Small intestine (tissue), 7 donors: ENCODE measurements at regions not wholly inside any gene's neighbourhood (a gene's known extent, or its start where the extent isn't known, plus 50 kb on each side); places are given as distances from the start of the nearest gene placed in this dataset.

Source experiments
- DNase-seq, 2 donors: peaks; one replicate each; pipeline versions ENCODE4 v3.0.0 to v3.0.0-alpha.2; 2013
- FAIRE-seq: peaks from 2 replicates; lab custom pipeline; 2012; peaks lifted over from hg19 to GRCh38; lab: Jason Lieb, UNC
- H3K27ac ChIP-seq, 3 donors: one replicate each; pipeline ENCODE4 v1.5.1; 2013; ENCODE audit warnings: low read length in 2 of 3, mild to moderate bottlenecking in 2 of 3, control low read depth in 1 of 3, inconsistent platforms in 1 of 3, low read depth in 1 of 3, moderate library complexity in 1 of 3
- H3K27me3 ChIP-seq, 3 donors: one replicate each; pipeline ENCODE4 v1.6.1; 2013; ENCODE audit warnings: low read length in 3 of 3, inconsistent platforms in 1 of 3; ENCODE audit not compliant: control insufficient read depth in 3 of 3, insufficient read depth in 3 of 3
- H3K36me3 ChIP-seq, 3 donors: one replicate each; pipeline ENCODE4 v1.6.1; 2013; ENCODE audit warnings: low read length in 3 of 3, inconsistent platforms in 1 of 3, low read depth in 1 of 3, mild to moderate bottlenecking in 1 of 3, moderate library complexity in 1 of 3; ENCODE audit not compliant: control insufficient read depth in 3 of 3, insufficient read depth in 2 of 3
- H3K4me1 ChIP-seq, 3 donors: one replicate each; pipeline ENCODE4 v1.6.1; 2013; ENCODE audit warnings: low read length in 2 of 3, inconsistent platforms in 1 of 3, low read depth in 1 of 3, mild to moderate bottlenecking in 1 of 3, moderate library complexity in 1 of 3; ENCODE audit not compliant: control insufficient read depth in 3 of 3, insufficient read depth in 2 of 3
- H3K4me3 ChIP-seq, 3 donors: one replicate each; pipeline ENCODE4 v1.5.1; 2013; ENCODE audit warnings: low read length in 3 of 3, control low read depth in 1 of 3, inconsistent platforms in 1 of 3, low read depth in 1 of 3, mild to moderate bottlenecking in 1 of 3, moderate library complexity in 1 of 3
- H3K9me3 ChIP-seq, 2 donors: one replicate each; pipeline ENCODE4 v1.6.1; 2013; ENCODE audit warnings: low read depth in 1 of 2, low read length in 1 of 2; ENCODE audit not compliant: control insufficient read depth in 2 of 2, insufficient read depth in 1 of 2
- WGBS, 3 donors: extraction: QIAGEN DNeasy Blood & Tissue Kit; methylation state at CpG; one replicate each; pipeline ENCODE4 v1.1.7; 2013; 5-methylcytosine and 5-hydroxymethylcytosine counted together
- donor health status: healthy with polysubstance abuse.
- donor health status: control.
- donor health status: control.
- donor health status: Bipolar disorder and iron deficiency.
- donor health status: healthy.

DNA sequence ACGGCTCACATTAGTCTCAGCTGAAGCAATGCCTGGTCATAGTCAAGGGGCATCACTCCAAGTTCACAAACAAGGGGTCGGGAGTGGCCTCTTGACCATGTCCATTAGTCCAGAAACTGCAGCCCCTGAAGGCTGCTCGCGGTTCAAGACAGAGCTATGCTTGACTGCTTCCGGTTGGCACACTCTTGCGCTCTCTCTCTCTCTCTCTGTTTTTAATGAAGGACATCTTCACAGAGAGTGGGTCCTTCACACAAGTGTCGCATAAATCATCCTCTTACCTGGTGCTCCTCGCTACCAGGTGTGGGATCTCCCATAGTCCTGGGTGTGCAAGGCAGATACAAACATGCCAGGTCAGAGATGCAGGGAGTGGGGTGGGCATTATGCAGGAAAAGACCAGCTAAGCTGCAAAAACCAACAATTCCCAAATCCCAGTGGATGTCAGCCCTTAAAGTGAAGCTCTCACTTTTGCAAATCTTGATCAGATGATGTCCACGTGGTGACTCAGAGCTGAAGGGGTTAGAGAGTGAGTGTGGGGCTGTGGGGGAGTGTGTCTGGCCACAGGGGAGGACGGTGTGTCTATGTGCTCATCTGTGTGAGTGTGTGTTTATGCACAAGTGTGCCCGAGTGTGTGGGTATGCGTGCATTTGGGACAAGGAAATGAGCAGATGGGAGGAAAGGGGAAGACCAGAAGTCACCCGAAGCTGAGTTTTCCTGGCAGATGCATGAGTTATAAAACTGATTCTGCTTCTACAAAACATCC, 83.7 kb upstream of the PPP2R2D start:
- H3K27me3 ChIP-seq = peaks cover 0 to 2% (median 0%) of the 10 kb centered on the region in 3 donors
- no peak overlapping the region for H3K27ac ChIP-seq
- no peaks in the 10 kb centered on the region for H3K9me3 ChIP-seq
- DNase-seq = no peak
- H3K4me3 ChIP-seq = no peak overlapping the region
- WGBS, 3 donors = 68 to 73% (median 72%) methylated on average over 13 of the region's 13 CpGs
- no peaks in the 10 kb centered on the region for H3K4me1 ChIP-seq
- no peak for FAIRE-seq
- no peaks in the 10 kb centered on the region for H3K36me3 ChIP-seq

DNA sequence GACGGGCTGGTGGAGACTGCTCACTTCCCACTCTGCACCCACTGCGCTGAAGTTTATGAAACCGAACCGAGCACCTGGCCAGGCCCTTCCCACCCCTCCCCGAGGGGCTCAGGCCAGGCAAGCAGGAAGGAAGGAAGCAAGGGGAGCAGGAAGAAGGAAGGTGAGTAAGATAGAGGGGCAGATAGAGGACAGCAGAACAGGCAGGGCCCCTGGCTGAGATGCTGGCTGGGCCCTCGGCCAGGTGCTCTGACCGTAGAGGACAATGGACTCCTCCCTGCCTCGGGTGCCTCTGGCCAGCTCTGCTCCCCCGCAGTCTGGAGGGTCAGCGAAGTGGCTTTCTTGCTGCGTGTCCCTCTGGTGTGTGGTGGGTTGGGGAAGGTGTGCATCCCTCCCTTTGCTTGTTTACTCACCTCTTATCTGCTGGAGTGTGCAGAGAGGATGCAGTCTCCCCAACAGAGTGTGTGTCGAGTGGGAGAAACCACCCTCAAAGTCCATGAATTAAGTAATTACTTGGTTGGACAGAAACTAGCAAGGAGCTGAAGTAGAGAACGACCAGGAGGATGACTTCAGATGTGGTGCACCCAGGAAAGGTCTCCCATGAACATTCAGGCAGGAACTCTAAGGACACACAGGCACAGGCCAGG, 82.8 kb upstream of the PPP2R2D start:
- Histone ChIP-seq H3K9me3 (no peaks in the 10 kb centered on the region), H3K27ac (no peak overlapping the region), H3K4me3 (no peak overlapping the region), H3K4me1 (no peaks in the 10 kb centered on the region), H3K27me3 (peaks cover 0 to 2% (median 0%) of the 10 kb centered on the region in 3 donors), H3K36me3 (no peaks in the 10 kb centered on the region)
- no peak for FAIRE-seq
- WGBS, 3 donors = 54 to 66% (median 61%) methylated on average over 13 of the region's 13 CpGs
- no peak for DNase-seq

DNA sequence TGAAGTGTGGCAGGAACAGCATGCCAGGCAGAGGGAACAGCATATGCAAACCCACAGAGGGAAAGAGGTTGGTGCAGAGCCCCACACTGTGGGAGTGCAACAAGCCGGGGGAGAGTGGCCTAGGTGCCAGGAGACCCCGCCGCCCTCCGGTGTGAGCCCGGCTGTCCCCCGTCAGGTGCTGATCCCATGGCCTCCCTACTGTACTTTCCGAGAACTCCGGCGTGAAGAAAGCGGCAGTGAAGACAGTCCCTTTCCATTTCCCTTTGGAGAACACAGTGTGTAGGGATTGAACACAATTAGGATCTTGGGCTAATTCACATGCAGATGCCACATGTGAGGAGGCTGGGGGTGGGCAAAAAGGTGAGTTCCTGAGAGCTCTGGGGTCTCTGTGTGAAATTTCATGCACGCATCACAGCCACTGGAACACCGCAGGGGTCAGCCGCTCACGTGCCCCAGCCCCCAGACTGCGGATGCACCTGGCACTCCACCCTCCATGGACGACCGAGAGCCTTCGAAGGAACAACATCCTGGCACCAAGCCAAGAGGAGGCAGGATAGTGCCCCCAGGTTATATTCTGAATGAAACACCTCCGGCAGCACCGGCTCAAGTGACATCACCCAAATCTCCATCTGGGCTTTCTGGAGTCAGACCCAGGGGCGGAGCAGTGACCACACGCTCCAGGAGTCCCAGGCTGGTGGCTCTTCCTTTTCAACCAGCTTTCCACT, 82.1 kb upstream of the PPP2R2D start:
- no peaks in the 10 kb centered on the region for H3K9me3 ChIP-seq
- DNase-seq (no peak), FAIRE-seq (no peak)
- H3K27ac ChIP-seq = no peak overlapping the region
- WGBS, 3 donors = 83 to 88% (median 85%) methylated on average over 22 of the region's 22 CpGs
- H3K4me1 ChIP-seq = no peaks in the 10 kb centered on the region
- H3K4me3 ChIP-seq = no peak overlapping the region
- H3K27me3 ChIP-seq = peaks cover 0 to 2% (median 0%) of the 10 kb centered on the region in 3 donors
- no peaks in the 10 kb centered on the region for H3K36me3 ChIP-seq

DNA sequence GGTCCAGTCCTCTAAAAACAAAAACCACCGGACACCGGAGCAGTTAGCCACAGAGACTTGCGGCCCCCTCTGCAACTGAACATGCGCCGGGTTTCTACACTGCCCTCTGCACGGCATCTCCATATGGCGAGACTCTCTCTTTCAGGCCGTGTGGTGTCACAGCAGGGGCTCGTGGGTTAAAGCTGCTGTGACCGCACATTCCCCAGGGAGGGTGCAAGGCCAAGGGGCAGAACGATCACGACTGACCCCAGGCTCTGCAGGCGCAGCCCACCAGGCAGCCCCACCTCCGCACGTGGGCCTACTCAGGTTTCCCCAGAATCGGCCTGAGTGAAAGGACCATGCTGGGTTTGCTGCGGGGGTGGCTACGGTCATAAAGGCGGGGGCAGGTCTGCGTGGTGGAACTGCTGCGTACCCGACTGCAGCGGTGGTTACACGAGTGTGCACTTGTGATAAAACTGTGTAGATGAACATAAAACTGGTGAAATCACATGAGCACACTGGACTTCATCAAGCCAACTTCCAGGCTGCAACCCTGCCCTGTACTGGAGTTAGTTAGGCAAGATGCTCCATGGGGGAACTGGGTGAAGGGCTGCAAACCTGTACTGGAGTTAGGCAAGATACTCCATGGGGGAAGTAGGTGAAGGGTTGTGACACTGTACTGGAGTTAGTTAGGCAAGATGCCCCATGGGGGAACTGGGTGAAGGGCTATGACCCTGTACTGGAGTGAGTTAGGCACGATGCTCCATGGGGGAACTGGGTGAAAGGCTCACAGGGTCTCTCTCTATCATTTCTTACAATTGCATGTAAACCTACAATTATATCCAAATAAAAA, 81.4 kb upstream of the PPP2R2D start:
- H3K36me3 ChIP-seq = no peaks in the 10 kb centered on the region
- H3K27ac ChIP-seq = no peak overlapping the region
- FAIRE-seq = no peak
- 67 to 68% (median 67%) methylated on average over 25 of the region's 25 CpGs for WGBS, 3 donors
- H3K4me3 ChIP-seq = no peak overlapping the region
- H3K4me1 ChIP-seq = no peaks in the 10 kb centered on the region
- DNase-seq = no peak
- H3K27me3 ChIP-seq = peaks cover 0 to 2% (median 0%) of the 10 kb centered on the region in 3 donors
- no peaks in the 10 kb centered on the region for H3K9me3 ChIP-seq

DNA sequence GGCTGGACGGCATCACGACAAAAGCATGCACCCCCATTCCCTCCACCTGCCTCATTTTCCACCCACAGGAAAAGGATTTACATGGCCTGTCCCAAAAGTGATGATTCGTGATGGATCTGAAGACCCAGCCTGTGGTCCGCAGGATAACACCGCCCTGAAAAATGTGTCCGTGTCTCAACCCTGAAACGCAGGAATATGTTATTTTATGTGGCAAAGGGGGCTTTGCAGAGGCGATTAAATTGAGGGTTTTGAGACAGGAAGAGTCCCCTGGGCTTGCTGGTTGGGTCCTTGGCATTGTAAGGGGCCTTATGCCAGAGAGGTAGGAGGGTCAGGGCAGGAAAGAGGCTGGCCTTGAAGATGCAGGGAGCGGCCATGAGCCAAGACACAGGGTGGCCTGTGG, 80.2 kb upstream of the PPP2R2D start:
- FAIRE-seq = no peak
- no peaks in the 10 kb centered on the region for H3K9me3 ChIP-seq
- WGBS, 3 donors = 81 to 85% (median 84%) methylated on average over 9 of the region's 9 CpGs

DNA sequence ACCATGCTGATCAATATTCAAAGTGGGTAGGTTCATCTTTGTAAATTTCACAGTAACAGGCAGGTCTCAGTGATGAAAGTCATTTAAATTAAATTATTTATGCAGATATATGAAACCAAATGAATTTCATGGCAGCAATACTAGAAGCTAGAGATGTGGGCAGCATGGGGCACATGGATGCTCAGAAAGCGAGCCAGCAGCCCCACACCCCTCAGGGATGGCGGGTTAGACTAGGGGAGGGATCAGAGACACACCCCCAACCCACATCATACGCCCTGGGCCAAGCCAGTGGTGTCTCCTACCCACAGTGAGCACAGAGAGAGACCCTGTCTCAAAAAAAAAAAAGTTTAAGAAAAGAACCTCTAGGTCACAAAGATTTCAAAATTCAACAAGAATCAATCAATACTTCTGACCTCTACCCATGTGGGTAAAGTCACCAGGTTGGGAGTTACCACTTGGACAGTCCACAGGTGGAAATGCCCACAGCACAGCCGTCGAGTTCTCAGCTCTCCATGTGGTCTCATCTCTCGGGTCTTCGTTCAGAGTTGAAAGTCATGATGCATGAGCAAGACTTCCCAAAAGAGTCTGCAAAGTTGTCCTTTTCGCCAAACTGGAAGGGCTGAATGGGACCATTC, 79.3 kb upstream of the PPP2R2D start:
- Histone ChIP-seq H3K4me3 (no peak overlapping the region), H3K36me3 (no peaks in the 10 kb centered on the region), H3K9me3 (no peaks in the 10 kb centered on the region), H3K4me1 (no peaks in the 10 kb centered on the region), H3K27ac (no peak overlapping the region), H3K27me3 (peaks cover 0 to 3% (median 0%) of the 10 kb centered on the region in 3 donors)
- no peak for DNase-seq
- no peak for FAIRE-seq
- WGBS, 3 donors = 78 to 86% (median 82%) methylated on average over 8 of the region's 8 CpGs

More for the DNA sequence above, 80.2 kb upstream of the PPP2R2D start:
- no peak for DNase-seq
- Histone ChIP-seq H3K4me1 (no peaks in the 10 kb centered on the region), H3K4me3 (no peak overlapping the region), H3K36me3 (no peaks in the 10 kb centered on the region), H3K27me3 (peaks cover 0 to 2% (median 0%) of the 10 kb centered on the region in 3 donors), H3K27ac (no peak overlapping the region)

DNA sequence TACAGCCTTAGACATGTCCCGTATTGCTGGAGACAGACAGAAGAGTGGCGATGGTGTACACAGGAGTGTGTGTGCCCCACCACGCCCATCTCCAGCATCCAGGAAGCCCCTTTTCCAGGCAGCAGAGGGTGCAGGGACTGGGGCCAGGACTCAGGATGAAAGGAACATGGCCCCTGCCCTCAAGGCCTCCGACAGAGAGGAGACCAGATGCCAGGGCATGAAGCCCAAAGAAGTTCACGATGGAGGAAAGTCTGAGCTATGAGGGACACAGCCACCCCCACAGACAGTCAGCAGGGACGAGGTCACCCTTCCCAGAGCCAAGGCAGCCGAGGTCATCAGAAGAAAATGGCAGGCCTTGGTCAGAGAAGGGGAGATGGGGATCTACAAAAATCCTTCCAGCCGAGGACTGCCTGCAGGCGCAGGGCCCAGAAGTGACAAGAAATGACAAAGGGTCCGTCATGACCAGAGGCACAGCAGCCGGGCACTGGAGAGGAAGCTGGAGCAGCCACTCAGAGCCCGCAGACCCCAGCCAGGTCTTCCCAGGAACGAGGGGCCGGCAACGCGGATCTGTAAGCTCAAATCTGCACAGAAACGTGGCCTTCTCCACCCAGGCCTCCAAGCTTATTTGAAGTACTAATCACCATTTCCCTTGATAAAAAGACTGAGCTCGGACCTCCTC, 78.7 kb upstream of the PPP2R2D start:
- no peak for FAIRE-seq
- no peak for DNase-seq
- 77 to 83% (median 78%) methylated on average over 18 of the region's 18 CpGs for WGBS, 3 donors
- Histone ChIP-seq H3K27ac (no peak overlapping the region), H3K36me3 (no peaks in the 10 kb centered on the region), H3K4me1 (no peaks in the 10 kb centered on the region), H3K27me3 (peaks cover 0 to 3% (median 0%) of the 10 kb centered on the region in 3 donors), H3K9me3 (no peaks in the 10 kb centered on the region), H3K4me3 (no peak overlapping the region)
